Lung microvascular endothelial cell (primary cell): ENCODE measurements at regions not wholly inside any gene's neighbourhood (a gene's known extent, or its start where the extent isn't known, plus 50 kb on each side); places are given as distances from the start of the nearest gene placed in this dataset.
A peak's percentile ranks its signal among the peaks of the same experiment; 100 is the strongest.

ENCODE experiments used
- DNase-seq, 2 donors: peaks; one replicate each; pipeline versions ENCODE4 v3.0.0 to v3.0.0-alpha.2; 2010; ENCODE audit warnings: low read depth in 2 of 2

GRCh38 chr2:11920993-11921583 lies 174.7 kb downstream of the LPIN1 start:
- DNase-seq, result no peak

DNA sequence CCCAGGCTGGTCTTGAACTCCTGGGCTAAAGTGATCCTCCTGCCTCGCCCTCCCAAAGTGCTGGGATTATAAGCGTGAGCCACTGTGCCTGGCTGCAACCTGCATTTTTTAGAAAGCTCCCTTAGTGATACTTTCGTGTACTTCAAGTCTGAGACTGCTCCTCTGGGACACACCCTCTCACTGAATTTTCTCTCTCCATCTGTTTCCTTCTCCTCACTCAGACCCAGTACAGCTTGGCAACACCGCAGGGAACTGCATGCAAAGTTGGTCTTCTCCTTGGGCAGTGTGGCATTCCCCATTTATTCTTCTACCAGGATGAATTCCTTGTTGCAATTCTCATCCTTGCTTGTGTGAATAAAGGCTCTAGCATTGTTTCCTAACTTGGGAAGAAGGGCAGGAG lies 175.9 kb downstream of the LPIN1 start:
- DNase-seq, result no peak

- DNase-seq, result no peak
Measured at GRCh38 chr2:11923935-11924334, 177.5 kb downstream of the LPIN1 start.

DNA sequence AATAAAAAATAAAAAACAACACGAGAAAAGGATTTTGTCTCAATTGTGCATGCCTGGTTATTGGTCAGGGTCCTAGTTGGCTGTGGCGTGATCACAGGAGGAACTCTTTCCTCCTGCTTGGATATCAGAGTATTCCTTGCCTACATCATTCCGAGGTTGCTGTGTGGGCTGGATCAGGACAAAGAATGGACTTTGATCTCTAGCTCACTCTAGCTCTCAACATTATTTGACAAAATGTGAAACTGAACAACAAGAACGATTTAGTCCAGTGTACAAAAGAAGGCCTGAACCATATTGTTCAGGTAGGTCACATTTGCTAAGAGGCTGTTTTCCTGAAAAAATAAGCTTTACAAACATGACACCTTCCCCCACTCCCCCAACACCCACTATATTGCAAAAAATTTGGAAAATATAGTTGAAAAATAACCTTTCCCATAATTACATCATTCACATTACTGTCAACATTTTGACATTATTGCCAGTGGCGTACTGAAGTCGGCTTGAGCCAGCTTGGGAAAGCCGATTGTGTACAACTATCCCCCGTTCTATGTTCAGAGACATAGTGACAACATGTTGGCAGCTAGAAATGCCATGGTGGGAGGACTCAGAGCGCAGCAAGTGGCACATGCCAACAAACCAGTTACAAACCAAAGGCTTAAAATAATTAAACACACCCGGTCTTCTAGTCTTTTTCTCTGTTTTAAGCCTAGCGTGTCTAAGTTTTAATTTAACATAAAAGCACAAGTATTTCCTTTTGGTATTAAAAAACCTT lies 179.0 kb downstream of the LPIN1 start:
- no peak for DNase-seq

GRCh38 chr2:11930211-11930761 lies 183.9 kb downstream of the LPIN1 start:
- DNase-seq, result peak; percentile 24 to 83

DNA sequence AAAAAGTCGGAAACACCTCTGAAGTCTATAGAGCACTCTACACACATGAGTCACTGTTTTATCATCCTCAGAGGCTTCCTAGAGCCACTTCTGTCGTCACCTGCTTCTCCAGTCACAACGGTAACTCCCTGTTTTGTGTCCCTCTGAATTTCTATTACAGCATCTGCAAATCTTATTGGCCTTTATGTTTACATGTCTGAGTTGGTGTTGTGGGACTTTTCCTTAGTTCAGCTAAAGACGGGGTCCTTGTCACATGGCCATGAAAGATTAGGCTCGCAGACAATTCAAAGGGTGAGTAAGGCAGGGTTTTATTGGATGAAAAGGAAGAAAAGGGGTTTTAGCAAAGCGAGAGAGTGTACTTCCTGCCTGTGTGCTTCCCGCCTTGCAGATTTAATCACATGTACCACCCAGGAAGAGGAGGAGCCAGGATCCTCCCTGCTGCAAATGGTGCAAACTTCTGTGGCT lies 185.6 kb downstream of the LPIN1 start:
- no peak for DNase-seq

GRCh38 chr2:11932962-11933361 lies 186.5 kb downstream of the LPIN1 start:
- no peak for DNase-seq

DNA sequence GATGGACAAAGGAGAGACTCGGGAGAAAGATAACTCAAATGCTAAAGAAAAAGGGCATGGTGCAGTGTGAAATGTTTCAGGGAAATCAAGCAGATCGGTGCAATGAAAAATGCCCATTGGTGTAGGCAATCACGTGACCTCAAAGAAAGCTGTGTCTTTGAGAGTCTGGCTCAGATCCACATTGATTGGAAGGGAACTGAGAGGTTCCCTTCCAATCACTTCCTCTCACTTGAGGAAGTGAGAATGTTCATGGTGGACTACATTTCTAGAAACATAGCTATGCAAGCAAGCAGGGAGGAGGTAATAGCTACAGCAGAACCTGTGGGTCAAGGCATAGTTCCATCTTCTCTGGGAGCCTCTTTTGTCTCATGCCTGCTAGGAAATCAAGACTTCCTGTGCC lies 187.4 kb downstream of the LPIN1 start:
- no peak for DNase-seq

DNA sequence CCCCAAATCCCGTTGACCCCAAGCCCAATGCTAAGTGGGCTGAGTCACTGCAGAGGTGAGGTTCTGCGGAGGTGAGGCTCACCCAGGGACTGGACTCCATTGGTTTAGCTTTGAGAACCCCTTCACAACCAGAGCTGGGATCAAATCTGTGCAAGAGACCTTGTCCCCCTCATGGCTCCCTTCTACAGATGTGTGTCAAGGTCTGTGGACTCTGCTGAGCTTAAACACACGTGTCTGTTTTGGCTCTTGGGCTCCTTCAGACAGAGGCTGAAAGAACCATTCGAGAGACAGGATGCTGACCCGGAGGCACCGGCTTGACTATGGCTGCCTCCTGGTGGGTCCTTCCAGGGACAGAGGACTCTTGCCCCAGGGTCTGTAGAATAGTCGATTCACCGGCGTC lies 190.3 kb downstream of the LPIN1 start:
- no peak for DNase-seq

DNA sequence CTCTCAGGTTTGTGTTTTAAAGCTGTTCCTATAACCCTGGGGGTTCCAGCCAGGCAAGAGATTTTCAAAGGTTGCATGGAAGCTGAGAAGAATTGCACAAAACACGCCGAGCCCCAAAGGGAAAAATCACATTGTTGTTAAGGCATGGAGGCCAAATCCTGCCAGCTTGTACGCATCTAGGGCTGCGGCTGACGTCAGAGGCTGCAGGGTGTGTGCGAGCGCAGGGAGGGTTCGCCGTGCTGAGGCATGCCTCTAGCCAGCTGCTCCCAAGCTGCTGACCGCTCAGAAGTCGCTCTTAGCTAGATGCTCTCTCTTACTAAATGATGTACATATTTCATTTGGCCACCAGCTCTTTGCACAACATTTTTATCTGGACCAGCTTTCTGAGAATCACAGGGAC lies 191.8 kb downstream of the LPIN1 start:
- DNase-seq, result no peak

DNA sequence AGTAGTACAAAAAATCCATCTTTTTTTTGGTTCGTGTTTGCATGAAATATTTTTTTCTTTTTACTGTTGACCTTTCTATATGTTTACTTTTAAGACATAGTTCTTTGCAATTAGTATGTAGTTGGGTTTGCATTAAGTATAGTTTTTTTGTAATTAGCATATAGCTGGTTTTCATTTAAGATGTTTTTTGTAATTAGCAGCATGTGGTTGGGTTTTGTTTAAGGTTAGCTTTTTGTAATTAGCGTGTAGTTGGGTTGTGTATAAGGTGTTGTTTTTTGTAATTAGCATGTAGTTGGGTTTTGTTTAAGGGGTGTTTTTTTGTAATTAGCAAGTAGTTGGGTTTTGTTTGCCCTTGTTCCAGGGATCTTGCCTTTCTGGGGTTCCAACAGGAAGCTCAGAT lies 193.1 kb downstream of the LPIN1 start:
- DNase-seq, result no peak

DNA sequence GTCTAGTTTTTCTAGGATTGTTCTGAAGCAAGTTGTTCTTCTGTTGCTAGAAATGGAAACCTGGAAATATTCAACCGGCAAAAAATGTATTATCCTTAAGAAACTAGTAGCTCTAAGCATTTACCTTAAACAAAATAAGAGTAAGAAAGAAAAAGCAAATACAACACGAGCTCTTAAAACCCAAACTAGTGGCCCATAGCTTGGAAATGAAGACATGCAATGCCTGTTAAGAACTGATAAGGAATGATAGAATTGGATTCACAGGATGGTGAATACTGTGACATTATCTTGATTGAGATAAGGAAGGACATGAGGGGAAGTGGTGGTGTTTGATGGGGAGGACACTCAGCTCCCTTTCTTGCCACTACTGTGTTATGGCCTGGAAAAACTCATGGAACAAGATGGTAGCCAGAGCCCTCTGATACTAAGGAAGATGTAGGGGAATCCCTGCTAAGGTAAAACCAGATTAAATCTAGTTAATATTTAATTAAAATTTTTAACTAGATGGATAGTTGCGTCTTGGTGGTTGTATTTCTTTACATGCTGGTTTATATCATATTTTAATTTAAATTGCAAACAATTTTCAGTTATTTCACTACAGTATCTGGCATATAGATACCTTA lies 193.8 kb downstream of the LPIN1 start:
- no peak for DNase-seq

DNA sequence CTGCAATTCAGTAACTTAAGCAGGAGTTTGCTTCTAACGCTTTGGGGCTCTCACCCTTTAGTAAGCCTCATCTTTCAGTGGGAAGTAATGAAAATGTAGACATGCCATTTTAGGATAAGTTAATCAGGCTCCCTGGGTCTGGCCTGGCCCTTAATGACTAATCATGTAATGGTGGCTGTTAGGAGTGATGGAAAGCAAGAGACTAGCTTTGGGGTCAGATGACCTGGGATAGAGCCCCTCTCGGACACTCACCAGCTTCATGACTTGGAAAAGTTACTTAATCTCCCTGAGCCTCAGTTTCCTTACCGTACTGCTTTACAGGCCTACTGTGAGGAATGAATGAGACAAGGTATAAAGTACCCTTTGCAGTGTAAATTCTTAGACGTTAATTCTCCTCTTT lies 194.4 kb downstream of the LPIN1 start:
- DNase-seq, result no peak

GRCh38 chr2:11941201-11942177 lies 195.1 kb downstream of the LPIN1 start:
- DNase-seq, result no peak

GRCh38 chr2:11942178-11942569 lies 195.7 kb downstream of the LPIN1 start:
- DNase-seq, result no peak

DNA sequence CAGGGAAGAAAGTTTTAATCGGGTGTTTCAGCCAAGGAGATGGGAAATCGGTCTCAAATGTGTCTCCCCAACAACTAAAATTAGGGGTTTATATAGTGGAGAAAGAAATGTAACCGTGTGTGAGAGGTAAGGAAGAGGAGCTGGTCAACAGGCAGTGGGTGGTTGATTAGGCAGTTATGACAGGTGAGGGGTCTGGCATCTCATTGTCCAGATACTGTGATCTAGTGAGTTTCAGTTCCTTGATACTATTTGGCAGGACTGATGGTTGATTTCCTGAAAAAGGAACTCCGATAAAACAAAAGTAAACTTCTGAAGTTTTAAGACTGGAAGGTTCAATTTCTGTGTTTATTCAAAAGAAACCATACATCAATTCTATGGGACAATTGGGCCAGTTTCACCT lies 197.9 kb downstream of the LPIN1 start:
- no peak for DNase-seq

GRCh38 chr2:11945139-11946126 lies 199.0 kb downstream of the LPIN1 start:
- no peak for DNase-seq

GRCh38 chr2:11947956-11948355 lies 201.5 kb downstream of the LPIN1 start:
- DNase-seq, result no peak

DNA sequence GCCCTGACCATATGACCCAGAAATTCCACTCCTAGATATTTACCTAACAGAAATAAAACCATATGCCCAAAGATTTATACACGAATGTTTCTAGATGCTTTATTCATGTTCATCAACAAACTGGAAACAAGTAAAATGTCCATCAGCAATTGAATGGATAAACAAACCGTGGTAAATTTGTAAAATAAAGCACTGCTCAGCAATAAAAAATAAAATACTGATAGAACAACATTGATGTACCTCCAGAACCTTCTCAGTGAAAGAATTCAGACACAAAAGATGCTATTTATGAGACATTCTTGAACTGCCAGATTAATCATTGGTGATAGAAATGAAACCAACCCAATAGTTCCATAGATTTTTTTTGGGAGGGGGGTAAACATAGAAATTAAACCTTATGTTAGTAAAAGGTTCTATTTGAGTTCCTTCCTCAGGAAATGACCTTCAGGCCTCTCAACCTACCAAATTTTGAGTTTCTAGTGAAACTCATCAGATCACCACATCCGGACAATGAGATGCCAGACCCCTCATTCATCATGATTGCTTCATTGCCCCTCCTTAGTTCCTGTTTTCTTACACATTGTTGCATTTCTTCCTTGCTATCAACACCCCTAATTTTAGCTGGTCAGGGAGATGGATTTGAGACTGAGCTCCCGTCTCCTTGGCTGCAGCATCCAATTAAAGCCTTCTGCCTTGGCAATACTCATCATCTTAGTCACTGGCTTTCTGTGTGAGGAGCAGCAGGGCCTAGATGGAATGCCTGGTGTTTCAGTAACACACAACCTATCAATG lies 203.5 kb downstream of the LPIN1 start:
- DNase-seq, result peak in 1 of 2 donors; percentile 28
